ENCODE measurements at regions not wholly inside any gene's neighbourhood (a gene's known extent, or its start where the extent isn't known, plus 50 kb on each side); places are given as distances from the start of the nearest gene placed in this dataset.

DNA sequence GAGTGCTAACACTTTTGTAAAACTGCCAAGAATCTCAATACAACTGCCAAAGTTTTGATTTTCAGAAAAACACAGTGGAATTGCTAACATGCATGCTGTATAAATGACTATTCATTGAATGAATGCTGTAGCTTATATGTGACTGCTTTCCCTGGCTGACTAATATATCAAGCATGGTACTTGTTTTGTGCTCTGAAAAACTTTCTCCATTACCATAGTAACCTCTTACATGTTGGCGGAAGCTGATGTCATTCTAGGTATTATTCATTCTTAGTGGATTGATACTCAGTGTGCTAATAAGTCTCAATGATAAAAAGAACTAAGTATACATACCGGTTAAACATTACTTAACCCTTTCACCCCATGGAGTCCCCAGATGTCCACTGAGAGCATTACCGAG lies 166.1 kb upstream of the MYO16 start:
- TF ChIP-seq EZH2 (IDR thresholded peaks at IDR 0.05; ENCODE audit: low read length): no peak
- no peak for TF ChIP-seq CTCF (optimal IDR thresholded peaks at IDR 0.05 in 1 of 3, IDR thresholded peaks at IDR 0.05 in 1 of 3, conservative IDR thresholded peaks at IDR 0.05 in 1 of 3; ENCODE audit: extremely low read depth in 1 of 3, insufficient read depth in 2 of 3, low read length in 3 of 3)

Data from keratinocyte (primary cell).